Immature natural killer cell (primary cell): ENCODE measurements at regions not wholly inside any gene's neighbourhood (a gene's known extent, or its start where the extent isn't known, plus 50 kb on each side); places are given as distances from the start of the nearest gene placed in this dataset.

ENCODE experiments used
- DNase-seq, 3 donors: peaks; one replicate each; pipeline ENCODE4 v3.0.0; 2022; ENCODE audit warnings: mixed read lengths in 1 of 3
- H3K27ac Mint-ChIP-seq, 6 donors: one replicate each; pipeline ENCODE4 v1.8.0; 2020; ENCODE audit warnings: mixed read lengths in 6 of 6, mild to moderate bottlenecking in 5 of 6, inconsistent platforms in 4 of 6, moderate library complexity in 3 of 6
- H3K27me3 Mint-ChIP-seq, 3 donors: one replicate each; pipeline ENCODE4 v1.8.0; 2020 to 2021; ENCODE audit warnings: low read depth in 3 of 3, mild to moderate bottlenecking in 3 of 3, mixed read lengths in 3 of 3, moderate library complexity in 3 of 3, inconsistent platforms in 1 of 3
- H3K36me3 Mint-ChIP-seq, 3 donors: one replicate each; pipeline ENCODE4 v1.8.0; 2020; ENCODE audit warnings: mixed read lengths in 3 of 3, inconsistent platforms in 2 of 3, mild to moderate bottlenecking in 2 of 3
- H3K4me1 Mint-ChIP-seq, 2 donors: one replicate each; pipeline ENCODE4 v1.8.0; 2020; ENCODE audit warnings: inconsistent platforms in 2 of 2, mild to moderate bottlenecking in 2 of 2, mixed read lengths in 2 of 2, moderate library complexity in 1 of 2
- H3K4me3 Mint-ChIP-seq, 5 donors: one replicate each; pipeline ENCODE4 v1.8.0; 2020; ENCODE audit warnings: mild to moderate bottlenecking in 5 of 5, mixed read lengths in 5 of 5, inconsistent platforms in 3 of 5, moderate library complexity in 3 of 5
- H3K9me3 Mint-ChIP-seq, 6 donors: one replicate each; pipeline ENCODE4 v1.8.0; 2020; ENCODE audit warnings: mild to moderate bottlenecking in 6 of 6, mixed read lengths in 6 of 6, inconsistent platforms in 4 of 6, moderate library complexity in 3 of 6

GRCh38 chr5:117027384-117027783, 452.8 kb upstream of the SEMA6A start:
- Mint-ChIP-seq H3K36me3 (no peaks in the 10 kb centered on the region), H3K27ac (no peak overlapping the region), H3K4me3 (no peak overlapping the region), H3K9me3 (peaks cover 7 to 15% (median 10%) of the 10 kb centered on the region in 6 donors), H3K27me3 (no peaks in the 10 kb centered on the region), H3K4me1 (no peaks in the 10 kb centered on the region)
- no peak for DNase-seq

DNA sequence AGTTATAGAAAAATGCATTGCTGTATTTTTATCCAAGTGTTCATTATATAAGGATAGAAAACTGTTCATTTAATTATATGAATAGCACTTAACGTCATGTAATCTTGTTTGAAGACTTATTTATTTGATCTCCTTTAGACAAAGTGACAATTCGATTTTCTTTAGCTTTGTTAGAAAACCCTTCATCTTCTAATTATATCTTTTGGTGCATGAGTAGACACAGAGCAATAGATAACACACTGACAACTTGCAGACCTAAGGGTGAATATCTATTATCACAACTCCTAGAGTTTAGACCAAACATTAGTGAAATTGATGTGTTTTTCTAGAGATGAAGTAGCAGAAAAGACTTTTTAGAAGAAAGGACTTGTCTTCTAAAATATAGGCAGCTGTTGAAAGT, 446.4 kb upstream of the SEMA6A start:
- Mint-ChIP-seq H3K9me3 (peaks cover 0 to 21% (median 7%) of the 10 kb centered on the region in 6 donors), H3K27me3 (no peaks in the 10 kb centered on the region), H3K36me3 (no peaks in the 10 kb centered on the region), H3K4me1 (no peaks in the 10 kb centered on the region), H3K27ac (no peak overlapping the region), H3K4me3 (no peak overlapping the region)
- DNase-seq = no peak

- Mint-ChIP-seq H3K27ac (no peak overlapping the region), H3K9me3 (peaks cover 0 to 49% (median 20%) of the 10 kb centered on the region in 6 donors), H3K27me3 (peaks cover 0 to 5% (median 0%) of the 10 kb centered on the region in 3 donors), H3K36me3 (no peaks in the 10 kb centered on the region), H3K4me3 (no peak overlapping the region), H3K4me1 (no peaks in the 10 kb centered on the region)
- DNase-seq = no peak
Measured at GRCh38 chr5:117013280-117013877, 438.8 kb upstream of the SEMA6A start.

- H3K27ac Mint-ChIP-seq = no peak overlapping the region
- peaks cover 0 to 5% (median 0%) of the 10 kb centered on the region in 3 donors for H3K27me3 Mint-ChIP-seq
- H3K9me3 Mint-ChIP-seq = peaks cover 0 to 52% (median 26%) of the 10 kb centered on the region in 6 donors
- DNase-seq = no peak
- H3K36me3 Mint-ChIP-seq = no peaks in the 10 kb centered on the region
- H3K4me1 Mint-ChIP-seq = no peaks in the 10 kb centered on the region
- H3K4me3 Mint-ChIP-seq = no peak overlapping the region
Measured at GRCh38 chr5:117010574-117010973, 436.0 kb upstream of the SEMA6A start.

DNA sequence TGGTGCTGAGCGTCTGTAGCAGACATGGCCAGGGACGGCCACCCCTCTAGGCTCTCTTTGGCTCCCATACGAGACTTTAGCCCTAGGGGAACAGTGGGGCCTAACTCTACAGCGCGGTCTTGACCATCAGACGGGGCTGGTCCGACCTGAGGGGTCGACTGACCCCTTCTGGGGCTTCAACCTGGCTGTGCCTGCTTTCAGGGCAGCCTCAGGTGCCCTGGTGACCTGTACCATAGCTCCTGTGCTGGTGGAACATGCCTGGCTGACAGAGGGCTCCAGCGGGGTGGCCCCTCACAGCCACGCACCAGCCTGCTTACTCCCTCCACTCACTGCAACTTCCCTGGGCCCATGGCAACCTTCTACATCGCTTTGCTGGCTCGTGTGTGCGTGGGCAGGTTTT, 423.4 kb upstream of the SEMA6A start:
- Mint-ChIP-seq H3K9me3 (peaks cover 4 to 20% (median 15%) of the 10 kb centered on the region in 6 donors), H3K4me3 (no peak overlapping the region)

DNA sequence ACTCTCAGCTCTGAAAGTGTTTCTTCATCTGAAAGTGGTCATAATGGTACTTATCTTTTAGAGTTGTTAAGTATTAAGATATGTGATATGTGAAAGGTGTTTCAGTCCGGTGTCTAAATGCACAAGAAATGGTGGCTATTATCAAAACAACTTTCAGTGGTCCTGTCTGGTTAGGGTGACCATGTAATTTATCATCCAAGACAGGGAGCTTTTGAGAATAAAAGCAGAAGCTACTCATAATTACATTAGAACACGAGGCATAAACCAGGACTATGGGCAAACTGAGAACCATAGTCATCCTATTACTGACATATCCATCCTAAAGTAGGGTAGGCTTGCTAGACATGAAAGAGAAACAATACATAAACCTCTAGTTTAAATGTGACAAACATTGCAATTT, 418.1 kb upstream of the SEMA6A start:
- no peak for DNase-seq

More for the DNA sequence above, 423.4 kb upstream of the SEMA6A start:
- H3K27ac Mint-ChIP-seq = no peak overlapping the region
- DNase-seq = no peak
- no peaks in the 10 kb centered on the region for H3K4me1 Mint-ChIP-seq
- H3K27me3 Mint-ChIP-seq = peaks cover 0 to 2% (median 1%) of the 10 kb centered on the region in 3 donors
- no peaks in the 10 kb centered on the region for H3K36me3 Mint-ChIP-seq

GRCh38 chr5:116989995-116990394, 415.4 kb upstream of the SEMA6A start:
- H3K9me3 Mint-ChIP-seq = peaks cover 0 to 11% (median 4%) of the 10 kb centered on the region in 6 donors
- H3K36me3 Mint-ChIP-seq = no peaks in the 10 kb centered on the region
- no peak overlapping the region for H3K4me3 Mint-ChIP-seq
- no peaks in the 10 kb centered on the region for H3K4me1 Mint-ChIP-seq
- H3K27ac Mint-ChIP-seq = no peak overlapping the region
- peaks cover 0 to 2% (median 0%) of the 10 kb centered on the region in 3 donors for H3K27me3 Mint-ChIP-seq
- DNase-seq = no peak

More for the DNA sequence above, 418.1 kb upstream of the SEMA6A start:
- H3K4me3 Mint-ChIP-seq = no peak overlapping the region
- no peaks in the 10 kb centered on the region for H3K36me3 Mint-ChIP-seq
- H3K9me3 Mint-ChIP-seq = peaks cover 2 to 10% (median 5%) of the 10 kb centered on the region in 6 donors
- H3K27me3 Mint-ChIP-seq = peaks cover 0 to 2% (median 0%) of the 10 kb centered on the region in 3 donors
- H3K4me1 Mint-ChIP-seq = no peaks in the 10 kb centered on the region
- no peak overlapping the region for H3K27ac Mint-ChIP-seq

DNA sequence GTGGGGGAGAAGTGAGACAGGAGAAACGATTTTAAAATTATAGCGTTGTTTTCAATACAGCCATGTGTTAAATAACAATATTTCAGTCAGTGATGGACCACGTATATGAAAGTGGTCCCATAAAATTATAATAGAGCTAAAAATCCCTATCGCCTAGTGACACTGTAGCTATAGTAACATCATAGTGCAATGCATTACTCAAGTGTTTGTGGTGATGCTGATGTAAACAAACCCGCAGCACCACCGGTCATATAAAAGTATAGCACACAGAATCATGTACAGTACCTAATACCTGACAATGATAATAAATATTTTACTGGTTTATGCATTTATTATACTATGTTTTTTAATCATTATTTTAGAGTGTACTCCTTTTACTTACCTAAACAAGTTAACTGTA, 407.4 kb upstream of the SEMA6A start:
- H3K4me1 Mint-ChIP-seq = no peaks in the 10 kb centered on the region
- H3K36me3 Mint-ChIP-seq = no peaks in the 10 kb centered on the region
- H3K27me3 Mint-ChIP-seq = peaks cover 0 to 2% (median 0%) of the 10 kb centered on the region in 3 donors
- DNase-seq = no peak
- H3K4me3 Mint-ChIP-seq = no peak overlapping the region
- H3K9me3 Mint-ChIP-seq = peaks cover 0 to 15% (median 7%) of the 10 kb centered on the region in 6 donors
- no peak overlapping the region for H3K27ac Mint-ChIP-seq

DNA sequence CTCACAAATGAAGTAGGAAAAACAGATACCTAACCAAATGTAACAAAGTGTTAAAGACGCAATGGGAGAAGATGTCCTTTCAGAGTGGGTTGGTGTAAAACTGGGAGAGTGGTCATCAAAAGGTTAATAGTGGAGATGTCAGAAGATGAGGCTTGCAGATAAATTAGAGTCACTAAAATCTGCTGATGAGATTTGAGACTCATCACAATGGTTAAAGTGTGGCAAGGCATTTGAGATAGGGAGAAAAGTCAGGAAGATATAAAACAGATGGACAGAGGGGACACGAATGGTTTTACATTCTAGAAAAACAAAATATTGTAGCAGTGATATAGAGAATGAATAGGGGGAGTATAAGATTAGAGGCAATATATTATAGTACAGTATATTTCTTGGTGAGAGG, 406.0 kb upstream of the SEMA6A start:
- Mint-ChIP-seq H3K27me3 (no peaks in the 10 kb centered on the region), H3K4me3 (no peak overlapping the region), H3K9me3 (peaks cover 0 to 10% (median 3%) of the 10 kb centered on the region in 6 donors)

DNA sequence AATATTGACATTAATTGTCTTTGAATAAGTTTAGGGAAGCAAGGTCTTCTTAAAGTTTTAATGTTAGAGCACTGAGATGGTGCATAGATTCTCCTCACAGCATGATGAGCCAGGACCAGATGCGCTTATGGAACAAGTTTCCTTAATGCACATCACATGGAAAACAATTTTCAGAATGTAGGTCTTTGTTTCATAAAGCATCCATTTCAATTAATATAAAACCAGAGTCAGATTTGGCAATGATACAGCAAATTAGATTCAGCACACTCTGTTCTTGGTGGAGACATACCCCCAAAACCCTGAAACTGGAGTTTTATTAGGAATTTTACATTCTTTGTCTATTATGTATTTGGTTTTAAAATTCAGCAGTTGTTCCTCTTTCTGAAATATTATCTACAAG, 402.1 kb upstream of the SEMA6A start:
- H3K27me3 Mint-ChIP-seq = peaks cover 0 to 3% (median 0%) of the 10 kb centered on the region in 3 donors
- H3K27ac Mint-ChIP-seq = no peak overlapping the region
- no peaks in the 10 kb centered on the region for H3K36me3 Mint-ChIP-seq
- H3K4me3 Mint-ChIP-seq = no peak overlapping the region
- peaks cover 0 to 14% (median 6%) of the 10 kb centered on the region in 6 donors for H3K9me3 Mint-ChIP-seq
- H3K4me1 Mint-ChIP-seq = no peaks in the 10 kb centered on the region
- no peak for DNase-seq

More for the DNA sequence above, 406.0 kb upstream of the SEMA6A start:
- no peak for DNase-seq
- Mint-ChIP-seq H3K4me1 (no peaks in the 10 kb centered on the region), H3K36me3 (no peaks in the 10 kb centered on the region), H3K27ac (no peak overlapping the region)

- Mint-ChIP-seq H3K27me3 (peaks cover 0 to 3% (median 0%) of the 10 kb centered on the region in 3 donors), H3K9me3 (peaks cover 3 to 17% (median 8%) of the 10 kb centered on the region in 6 donors), H3K4me1 (no peaks in the 10 kb centered on the region), H3K27ac (no peak overlapping the region), H3K4me3 (no peak overlapping the region), H3K36me3 (no peaks in the 10 kb centered on the region)
- no peak for DNase-seq
Measured at GRCh38 chr5:116971131-116971530, 396.5 kb upstream of the SEMA6A start.

GRCh38 chr5:116970318-116970717, 395.7 kb upstream of the SEMA6A start:
- Mint-ChIP-seq H3K36me3 (no peaks in the 10 kb centered on the region), H3K9me3 (peaks cover 3 to 19% (median 9%) of the 10 kb centered on the region in 6 donors), H3K4me1 (no peaks in the 10 kb centered on the region), H3K27me3 (peaks cover 0 to 3% (median 0%) of the 10 kb centered on the region in 3 donors), H3K4me3 (no peak overlapping the region), H3K27ac (no peak overlapping the region)
- DNase-seq = no peak

DNA sequence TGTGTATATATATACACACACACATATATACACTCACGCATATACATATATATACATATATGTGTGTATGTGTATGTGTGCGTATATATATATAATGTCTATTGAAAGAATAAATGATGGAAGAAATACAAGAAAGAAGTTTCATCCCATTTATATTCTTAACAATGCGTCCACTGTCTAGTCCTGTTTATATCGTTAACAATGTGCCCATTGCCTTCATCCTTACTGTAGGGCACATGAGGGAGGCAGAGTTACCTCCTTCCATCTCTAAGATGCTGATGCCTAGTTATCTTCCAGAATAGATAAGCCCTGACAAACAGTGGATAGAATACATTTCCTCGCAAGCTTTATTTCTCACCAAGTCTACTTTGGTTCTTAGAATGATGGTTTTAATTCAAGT, 389.8 kb upstream of the SEMA6A start:
- Mint-ChIP-seq H3K4me1 (no peaks in the 10 kb centered on the region), H3K27me3 (no peaks in the 10 kb centered on the region), H3K4me3 (no peak overlapping the region), H3K36me3 (no peaks in the 10 kb centered on the region), H3K9me3 (peaks cover 1 to 27% (median 5%) of the 10 kb centered on the region in 6 donors), H3K27ac (no peak overlapping the region)
- DNase-seq = no peak

DNA sequence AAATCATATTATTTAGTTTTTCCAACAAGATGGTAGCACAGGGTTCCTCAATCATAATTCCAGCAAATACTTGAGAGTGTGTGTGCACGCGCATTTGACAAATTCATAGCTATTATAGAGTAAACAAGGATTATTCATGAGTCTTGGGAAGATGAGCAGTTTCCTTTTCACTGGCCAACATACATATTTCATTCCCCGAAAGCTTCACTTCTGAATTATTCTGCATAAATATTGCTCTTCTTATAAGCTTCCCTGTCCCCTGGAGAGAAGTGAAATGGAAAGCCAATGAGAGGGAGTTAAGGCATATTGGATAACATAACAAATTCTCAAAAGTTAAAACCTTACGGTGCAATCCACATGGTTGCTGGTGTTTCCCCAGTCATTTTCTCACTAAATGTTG, 386.4 kb upstream of the SEMA6A start:
- no peaks in the 10 kb centered on the region for H3K36me3 Mint-ChIP-seq
- peaks cover 0 to 1% (median 0%) of the 10 kb centered on the region in 3 donors for H3K27me3 Mint-ChIP-seq
- DNase-seq = no peak
- no peak overlapping the region for H3K4me3 Mint-ChIP-seq
- H3K9me3 Mint-ChIP-seq = peaks cover 0 to 21% (median 0%) of the 10 kb centered on the region in 6 donors
- no peak overlapping the region for H3K27ac Mint-ChIP-seq
- no peaks in the 10 kb centered on the region for H3K4me1 Mint-ChIP-seq

DNA sequence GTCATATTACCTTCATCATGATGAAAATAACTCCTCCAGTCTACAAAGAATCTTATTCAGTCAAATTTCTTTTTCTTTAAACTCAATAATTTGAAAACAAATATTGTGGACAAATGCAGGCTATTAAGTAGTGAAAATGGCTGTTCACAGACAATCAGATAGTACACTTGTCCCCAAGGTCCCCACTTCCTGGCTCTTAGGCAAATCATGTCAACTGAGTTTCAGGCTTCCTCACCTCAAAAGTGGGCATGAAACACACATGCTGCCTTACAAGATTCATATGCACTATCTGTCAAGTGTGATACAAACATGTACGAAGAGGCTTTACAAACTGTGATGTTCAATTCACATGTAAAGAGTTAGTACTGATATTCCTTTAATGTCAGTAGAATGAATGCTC, 385.2 kb upstream of the SEMA6A start:
- DNase-seq = no peak
- Mint-ChIP-seq H3K27ac (no peak overlapping the region), H3K27me3 (peaks cover 0 to 1% (median 0%) of the 10 kb centered on the region in 3 donors), H3K4me3 (no peak overlapping the region), H3K4me1 (no peaks in the 10 kb centered on the region), H3K9me3 (peaks cover 0 to 14% (median 0%) of the 10 kb centered on the region in 6 donors), H3K36me3 (no peaks in the 10 kb centered on the region)
